Stomach (tissue), 8 donors: ENCODE measurements at regions not wholly inside any gene's neighbourhood (a gene's known extent, or its start where the extent isn't known, plus 50 kb on each side); places are given as distances from the start of the nearest gene placed in this dataset.

Experiments used
- DNase-seq, 2 donors: peaks; one replicate each; pipeline versions ENCODE4 v3.0.0 to v3.0.0-alpha.2; 2013 to 2019
- H3K27ac ChIP-seq, 5 donors: fragments of 200-600 bp in 4 of 5; sonication (generic) in 4 of 5; one replicate each; pipeline ENCODE4 v1.5.1; 2013 to 2019; ENCODE audit warnings: mild to moderate bottlenecking in 1 of 5, moderate library complexity in 1 of 5
- H3K27me3 ChIP-seq, 3 donors: fragments of 200-600 bp; sonication (generic); one replicate each; pipeline ENCODE4 v1.5.1; 2017 to 2019; ENCODE audit warnings: mixed run types in 1 of 3
- H3K36me3 ChIP-seq, 4 donors: fragments of 200-600 bp; sonication (generic); 1 replicate in 3 of 4; 2 replicates in 1 of 4; pipeline ENCODE4 v1.5.1; 2016 to 2019
- H3K4me1 ChIP-seq, 4 donors: fragments of 200-600 bp; sonication (generic); one replicate each; pipeline ENCODE4 v1.5.1; 2016 to 2019
- H3K4me3 ChIP-seq, 4 donors: fragments of 200-600 bp; sonication (generic) in 3 of 4; one replicate each; pipeline ENCODE4 v1.5.1; 2016 to 2019; ENCODE audit warnings: mild to moderate bottlenecking in 1 of 4
- H3K9me3 ChIP-seq, 4 donors: fragments of 200-600 bp; sonication (generic); one replicate each; pipeline ENCODE4 v1.5.1; 2016 to 2019
- CTCF ChIP-seq, 7 experiments: fragments of 450-650 bp in 4 of 7; fragments of 200-600 bp in 3 of 7; sonication (generic) in 3 of 7; IDR thresholded peaks; one replicate each; pipeline ENCODE4 v1.5.1; 2016 to 2019; ENCODE audit warnings: antibody characterized with exemption in 7 of 7, control low read depth in 2 of 7, mild to moderate bottlenecking in 1 of 7
- EP300 ChIP-seq: sonication (generic); formaldehyde crosslinking; IDR thresholded peaks from one replicate; pipeline ENCODE4 v1.6.1; 2017; ENCODE audit warnings: antibody characterized with exemption
- POLR2A ChIP-seq, 4 donors: fragments of 450-650 bp; IDR thresholded peaks; one replicate each; pipeline ENCODE4 v1.6.1; 2016; ENCODE audit warnings: antibody characterized with exemption in 4 of 4, control low read depth in 2 of 4, mild to moderate bottlenecking in 1 of 4, moderate library complexity in 1 of 4
- POLR2AphosphoS5 ChIP-seq, 3 donors: sonication (generic); formaldehyde crosslinking; IDR thresholded peaks; one replicate each; pipeline ENCODE4 v1.6.1; 2016; ENCODE audit warnings: antibody characterized with exemption in 3 of 3
- WGBS, 5 donors: extraction: QIAGEN DNeasy Blood & Tissue Kit in 3 of 5; methylation state at CpG; one replicate each; pipeline versions ENCODE4 v1.1.5 to v1.1.7; 2013 to 2018; 5-methylcytosine and 5-hydroxymethylcytosine counted together
- intact Hi-C: fragments of 100-400 bp; cut with DNase I; formaldehyde crosslinking; loops from one replicate; pipeline ENCODE4 v1.15.1; 2023; ENCODE audit warnings: low total_unique reads
- donor health status: healthy with polysubstance abuse.
- donor health status: Bipolar disorder and iron deficiency.
- donor health status: healthy.

GRCh38 chr14:95409477-95410272, 90.0 kb upstream of the CLMN start:
- intact Hi-C loops, result no loop called here
- peak in 1 of 2 donors; percentile 40 for DNase-seq
- no peak for TF ChIP-seq EP300
- TF ChIP-seq POLR2AphosphoS5 (IDR thresholded peaks at IDR 0.05), result no peak
- no peak for TF ChIP-seq CTCF (IDR thresholded peaks at IDR 0.05)
- no peak for TF ChIP-seq POLR2A (IDR thresholded peaks at IDR 0.05)
- Histone ChIP-seq H3K27me3 (no peaks in the 10 kb centered on the region), H3K27ac (peak overlapping the region in 1 of 5 donors; percentile 9), H3K9me3 (no peaks in the 10 kb centered on the region), H3K4me3 (no peak overlapping the region), H3K4me1 (peaks cover 0 to 12% (median 4%) of the 10 kb centered on the region in 4 donors), H3K36me3 (no peaks in the 10 kb centered on the region)
- WGBS, 5 donors, result 48 to 60% (median 54%) methylated on average over 11 to 12 of the region's 12 CpGs

DNA sequence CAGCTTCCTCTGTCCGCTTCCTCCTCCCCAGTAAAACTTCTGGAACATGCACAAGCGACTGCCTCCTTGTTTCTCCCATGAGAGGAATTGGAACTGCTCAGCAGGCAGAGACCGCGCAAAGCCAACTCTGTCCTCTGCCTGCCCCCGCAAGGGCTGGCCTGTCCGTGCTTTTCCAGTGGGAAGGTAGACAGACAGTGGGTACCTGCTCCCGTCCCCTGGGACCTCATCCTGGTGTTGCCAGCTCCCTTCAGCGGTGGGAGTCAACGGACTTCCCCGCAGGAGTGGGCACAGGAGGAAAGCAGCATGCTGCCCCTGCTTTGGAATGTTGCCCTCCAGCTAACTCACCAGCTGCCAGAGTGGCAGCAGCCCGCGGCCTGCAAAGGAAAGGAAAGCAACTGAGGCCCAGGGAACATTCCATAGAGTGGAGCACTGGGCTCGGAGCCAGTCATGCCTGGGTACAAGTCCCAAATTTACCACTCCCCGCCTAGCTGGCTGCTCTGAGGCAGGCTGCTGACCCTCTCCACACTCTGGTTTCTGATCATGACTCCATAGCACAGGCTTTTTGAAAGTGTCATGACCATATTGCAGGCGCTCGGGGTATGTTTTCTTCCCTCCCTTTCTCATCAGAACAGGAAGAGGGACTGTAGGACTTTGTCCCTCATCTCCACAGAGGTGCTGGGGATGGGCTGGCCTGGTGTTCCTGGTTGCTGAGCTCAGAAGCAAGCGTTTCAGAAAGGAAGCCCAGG, 89.2 kb upstream of the CLMN start:
- Histone ChIP-seq H3K36me3 (no peaks in the 10 kb centered on the region), H3K9me3 (no peaks in the 10 kb centered on the region), H3K27ac (peak overlapping the region in 1 of 5 donors; percentile 9), H3K27me3 (no peaks in the 10 kb centered on the region), H3K4me1 (peaks cover 0 to 12% (median 4%) of the 10 kb centered on the region in 4 donors), H3K4me3 (no peak overlapping the region)
- TF ChIP-seq POLR2A (IDR thresholded peaks at IDR 0.05) (no peak), EP300 (no peak), CTCF (IDR thresholded peaks at IDR 0.05) (no peak), POLR2AphosphoS5 (IDR thresholded peaks at IDR 0.05) (no peak)
- DNase-seq, result peak in 1 of 2 donors; percentile 47
- 66 to 88% (median 83%) methylated on average over 16 to 17 of the region's 17 CpGs for WGBS, 5 donors
- intact Hi-C loops, result no loop called here

DNA sequence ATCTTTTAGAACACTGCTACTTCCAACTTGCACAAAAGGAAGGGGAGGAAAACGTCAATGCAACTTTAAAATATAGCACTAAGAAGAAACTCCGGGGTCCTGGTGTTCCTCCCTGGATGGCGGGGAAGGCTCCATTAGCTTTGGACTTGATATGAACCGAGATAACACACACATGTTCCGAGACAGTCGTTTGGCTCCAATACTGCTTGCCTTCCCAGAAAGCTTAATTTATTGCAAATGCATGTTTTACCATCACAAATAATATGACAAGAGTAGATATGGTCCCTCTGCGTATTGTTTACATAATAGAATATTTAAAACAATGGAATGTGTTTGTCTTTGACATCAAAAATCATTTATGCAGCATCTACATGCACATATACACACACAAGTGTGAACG, 87.6 kb upstream of the CLMN start:
- peaks cover 0 to 12% (median 4%) of the 10 kb centered on the region in 4 donors for H3K4me1 ChIP-seq
- WGBS, 5 donors, result 79 to 83% (median 80%) methylated on average over 8 of the region's 8 CpGs

More for the DNA sequence above, 87.6 kb upstream of the CLMN start:
- peak in 1 of 2 donors; percentile 70 for DNase-seq
- H3K4me3 ChIP-seq, result no peak overlapping the region
- H3K36me3 ChIP-seq, result no peaks in the 10 kb centered on the region
- H3K27ac ChIP-seq, result no peak overlapping the region
- intact Hi-C loops, result no loop called here
- no peaks in the 10 kb centered on the region for H3K9me3 ChIP-seq
- TF ChIP-seq CTCF (IDR thresholded peaks at IDR 0.05), result no peak
- no peak for TF ChIP-seq POLR2A (IDR thresholded peaks at IDR 0.05)
- no peak for TF ChIP-seq POLR2AphosphoS5 (IDR thresholded peaks at IDR 0.05)
- no peak for TF ChIP-seq EP300
- H3K27me3 ChIP-seq, result no peaks in the 10 kb centered on the region
